Ureter (tissue), 1 donor: ENCODE measurements at regions not wholly inside any gene's neighbourhood (a gene's known extent, or its start where the extent isn't known, plus 50 kb on each side); places are given as distances from the start of the nearest gene placed in this dataset.
"Not testable (repeated sequence)": the region's sequence is repeated elsewhere in the genome, so short reads cannot be mapped to it uniquely, and the experiment has no call there.

Experiments
- DNase-seq: peaks from one replicate; pipeline ENCODE4 v3.0.0-alpha.2; 2020; ENCODE audit warnings: low spot score
- donor health status: DM: yes; HTN: yes; CAD: no.

DNA sequence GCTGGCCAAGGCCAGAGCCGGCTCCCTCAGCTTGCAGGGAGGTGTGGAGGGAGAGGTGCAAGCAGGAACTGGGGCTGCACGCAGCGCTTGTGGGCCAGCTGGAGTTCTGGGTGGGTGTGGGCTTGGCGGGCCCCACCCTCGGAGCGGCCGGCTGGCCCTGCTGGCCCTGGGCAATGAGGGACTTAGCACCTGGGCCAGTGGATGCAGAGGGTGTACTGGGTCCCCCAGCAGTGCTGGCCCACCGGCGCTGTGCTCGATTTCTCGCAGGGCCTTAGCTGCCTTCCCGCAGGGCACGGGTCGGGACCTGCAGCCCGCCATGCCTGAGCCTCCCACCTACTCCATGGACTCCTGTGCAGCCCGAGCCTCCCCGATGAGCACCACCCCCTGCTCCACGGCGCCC is 115.6 kb upstream of the MARK1 start:
- DNase-seq: not testable (repeated sequence)

DNA sequence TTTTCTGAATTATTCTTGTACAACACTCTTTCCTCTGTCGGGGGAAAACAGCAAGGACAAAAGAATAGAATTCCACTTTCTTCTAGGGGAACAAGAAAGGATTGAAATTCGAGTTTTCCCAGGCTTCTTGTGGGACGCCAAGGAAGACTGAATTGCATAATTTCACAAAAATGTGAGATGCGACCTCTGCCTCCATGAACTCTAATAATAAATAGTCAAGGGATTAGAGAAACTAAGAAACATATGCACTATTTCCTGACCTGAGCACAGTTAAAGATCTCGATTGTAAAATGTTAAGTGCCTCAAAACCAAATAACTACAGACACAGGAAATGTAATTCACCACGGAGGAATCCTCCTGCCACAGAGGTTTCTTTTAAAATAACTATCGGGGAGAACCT is 117.3 kb upstream of the MARK1 start:
- no peak for DNase-seq

DNA sequence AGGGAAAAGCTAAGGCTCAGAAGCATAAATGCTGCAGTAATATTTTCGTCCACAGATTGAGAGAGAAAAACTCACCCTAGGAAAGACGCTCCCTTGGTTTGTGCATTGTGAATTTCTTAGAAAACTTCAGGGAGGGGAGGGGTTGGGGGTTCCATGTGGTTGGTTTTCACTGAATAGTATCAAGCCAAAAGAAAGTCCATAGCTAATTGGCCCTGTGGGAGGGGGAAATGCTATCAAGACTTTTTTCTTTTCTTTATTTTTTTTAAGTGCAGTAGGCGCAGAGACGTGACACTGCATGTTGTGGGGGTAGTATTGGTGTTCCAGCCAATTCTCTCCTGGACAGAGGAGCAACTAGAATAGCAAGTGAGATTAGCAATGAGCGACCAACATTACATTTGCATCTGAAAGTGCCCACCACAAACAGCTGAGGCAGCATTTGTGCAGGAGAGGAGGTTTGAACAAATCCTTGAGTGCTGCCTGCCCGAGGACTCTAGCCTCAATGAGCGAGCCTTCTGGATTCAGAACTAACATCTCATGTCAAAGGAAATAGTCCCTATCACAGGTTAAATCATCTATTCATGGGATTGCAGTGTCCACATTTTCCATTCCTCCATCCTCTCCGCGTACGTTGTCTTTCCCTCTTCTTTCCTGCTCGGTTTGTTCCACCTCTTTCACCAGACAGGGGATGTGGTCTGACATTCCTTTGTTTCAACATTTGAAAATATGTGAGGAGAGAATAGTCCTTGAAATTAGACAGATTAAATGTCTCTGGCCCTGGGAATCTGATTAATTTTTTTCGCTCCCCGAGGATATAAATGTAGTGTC is 118.0 kb upstream of the MARK1 start:
- no peak for DNase-seq

DNA sequence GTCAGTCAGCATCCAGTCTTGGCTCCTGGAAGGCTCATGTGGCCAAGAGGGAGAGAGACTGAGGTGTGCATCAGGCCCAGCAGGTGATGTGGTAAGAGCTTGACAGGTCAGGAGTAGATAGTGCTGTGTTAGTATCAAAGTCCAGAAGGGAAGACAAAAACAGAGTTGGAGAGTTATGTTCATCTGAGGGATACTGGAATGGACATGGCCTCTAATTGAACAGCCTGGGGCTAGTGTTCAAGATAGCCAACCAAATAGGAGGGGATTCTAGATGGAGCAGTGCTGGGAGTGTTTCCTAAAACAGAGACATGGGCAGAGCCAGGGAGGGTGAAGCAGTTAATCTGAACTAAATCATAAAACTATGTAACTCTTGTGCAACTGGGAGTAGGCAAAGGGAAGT is 120.7 kb upstream of the MARK1 start:
- no peak for DNase-seq

DNA sequence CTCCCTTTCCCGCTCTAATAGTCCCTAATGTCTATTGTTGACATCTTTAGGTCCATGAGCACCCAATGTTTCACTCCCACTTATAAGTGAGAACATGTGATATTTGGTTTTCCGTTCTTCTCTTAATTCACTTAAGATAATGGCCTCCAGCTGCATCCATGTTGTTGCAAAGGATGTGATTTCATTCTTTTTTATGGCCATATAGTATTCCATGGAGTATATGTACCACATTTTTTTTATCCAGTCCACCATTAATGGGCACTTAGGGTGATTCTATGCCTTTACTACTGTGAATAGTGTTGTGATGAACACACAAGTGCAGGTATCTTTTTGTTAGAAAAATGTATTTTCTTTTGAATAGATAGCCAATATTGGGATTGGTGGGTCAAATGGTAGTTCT is 126.0 kb upstream of the RAB3GAP2 start:
- DNase-seq: no peak

DNA sequence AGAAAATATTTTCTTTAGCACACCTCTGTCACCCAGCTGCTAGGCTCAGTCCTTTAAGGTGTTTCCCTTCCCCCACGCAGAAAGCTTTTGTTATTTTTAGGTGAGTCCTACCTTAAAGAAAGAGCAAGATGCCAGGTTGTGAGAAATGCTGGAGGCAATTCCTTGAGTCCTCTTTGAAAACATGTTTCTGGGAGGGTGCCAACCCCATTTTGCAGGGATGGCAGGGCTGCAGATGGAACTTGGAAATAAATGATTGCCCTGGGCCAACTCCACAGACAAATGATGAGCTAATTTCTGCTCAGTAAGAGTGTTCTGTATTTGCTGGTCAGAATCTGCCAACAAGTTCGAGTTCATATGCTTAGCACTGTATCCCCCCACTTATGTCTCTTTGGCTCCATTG is 119.2 kb upstream of the RAB3GAP2 start:
- DNase-seq: no peak

DNA sequence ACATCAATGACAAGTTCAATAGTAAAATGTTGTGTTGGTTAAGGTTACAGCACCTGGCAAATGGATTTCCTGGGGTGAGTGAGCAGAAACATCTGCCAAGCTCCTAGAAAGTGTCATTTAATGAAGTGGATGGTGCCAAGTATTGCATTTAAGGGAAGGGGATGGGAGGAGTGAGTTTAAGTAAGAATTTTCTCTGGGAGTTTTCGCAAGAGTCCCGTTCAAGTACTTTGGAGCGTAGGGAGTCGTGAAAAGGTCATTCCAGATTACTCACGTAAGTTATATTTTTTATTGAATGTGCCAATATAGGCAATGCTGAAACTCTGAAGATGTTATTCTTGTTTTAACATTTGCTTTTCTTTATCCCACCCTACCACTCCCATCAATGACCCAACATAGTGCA is 117.4 kb upstream of the RAB3GAP2 start:
- DNase-seq: no peak

DNA sequence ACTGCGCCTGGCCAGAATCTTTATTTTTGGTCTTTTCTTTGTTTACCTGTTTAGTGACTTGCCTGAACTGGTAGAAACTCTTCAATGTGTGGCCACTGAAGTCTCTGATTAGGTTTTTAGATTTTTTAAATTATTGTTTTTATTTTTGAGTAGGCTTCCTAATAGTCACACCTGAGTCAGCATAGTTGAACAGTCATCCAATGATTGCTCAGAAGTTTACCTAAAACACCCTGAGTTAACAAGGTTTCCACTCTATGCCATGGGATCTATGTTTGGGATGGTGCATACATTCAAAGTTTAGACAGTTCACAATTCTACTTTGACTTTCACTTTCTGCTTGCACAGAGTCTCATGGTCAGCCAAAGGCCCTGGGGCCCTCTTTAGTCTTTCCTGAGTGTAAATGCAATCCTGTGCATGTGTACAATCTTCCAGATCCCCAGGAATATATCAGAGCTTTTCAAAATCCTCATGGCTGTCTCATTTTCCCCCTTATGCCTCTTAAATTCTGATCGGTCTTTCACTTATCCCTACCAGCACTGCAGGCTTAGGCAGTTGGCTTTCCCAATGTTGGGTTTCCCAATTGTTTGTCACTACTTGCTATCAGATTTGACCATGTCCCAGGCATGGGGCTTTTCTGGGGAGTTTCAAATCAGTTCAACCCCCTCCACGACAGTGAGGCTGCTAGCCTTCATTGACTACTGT is 114.4 kb upstream of the RAB3GAP2 start:
- DNase-seq: no peak

DNA sequence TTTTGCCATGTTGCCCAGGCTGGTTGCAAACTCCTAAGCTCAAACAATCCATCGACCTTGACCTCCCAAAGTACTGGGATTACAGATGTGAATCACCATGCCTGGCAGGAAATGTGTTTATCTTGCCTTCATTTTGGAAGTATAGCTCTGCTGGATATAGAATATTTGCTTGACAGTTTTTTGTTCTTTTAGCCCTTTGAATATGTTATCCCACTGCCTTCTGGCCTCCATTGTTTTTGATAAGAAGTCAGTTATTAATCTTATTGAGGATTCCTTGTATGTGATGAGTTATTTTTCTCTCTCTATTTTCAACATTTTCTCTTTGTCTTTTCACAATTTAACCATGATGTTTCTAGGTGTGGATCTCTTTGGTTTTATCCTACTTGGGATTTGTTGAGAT is 112.9 kb upstream of the RAB3GAP2 start:
- no peak for DNase-seq

DNA sequence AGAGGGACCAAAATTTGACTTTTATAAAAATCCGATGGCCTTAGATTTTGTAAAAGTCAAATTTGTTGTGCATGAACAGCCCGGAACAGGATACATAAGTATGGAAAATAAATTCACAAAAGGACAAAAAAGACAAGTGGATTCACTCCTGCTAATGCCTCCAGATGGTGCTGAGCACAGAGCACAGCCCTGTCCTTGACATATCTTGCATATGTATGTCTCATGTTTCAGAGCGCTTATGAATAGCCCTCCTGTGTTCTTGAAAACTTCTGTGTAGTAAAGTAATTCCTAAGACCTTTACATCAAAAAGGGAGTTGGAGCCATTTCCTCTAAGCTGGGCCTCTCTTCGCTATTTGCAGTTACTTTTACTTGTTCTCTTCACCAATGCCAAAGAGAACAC is 110.7 kb upstream of the RAB3GAP2 start:
- no peak for DNase-seq

DNA sequence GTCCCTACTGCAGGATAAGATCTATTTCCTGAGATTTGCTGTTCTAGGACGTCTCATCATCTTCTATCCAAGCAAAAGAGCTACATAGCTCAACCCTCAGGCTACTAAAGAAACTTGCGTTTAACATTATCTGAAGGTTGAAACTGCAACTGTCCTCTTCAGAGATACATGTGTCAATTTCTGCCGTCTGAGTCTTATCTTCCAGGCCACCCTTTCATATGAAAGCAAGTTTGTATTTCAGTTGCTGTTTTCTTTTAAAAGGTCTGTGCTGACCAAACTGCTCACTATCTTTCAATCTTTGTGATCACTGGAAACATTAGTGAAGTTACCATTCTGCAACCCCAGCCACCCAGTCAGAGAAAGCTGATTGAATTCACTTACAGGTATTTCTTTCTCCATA is 108.6 kb upstream of the RAB3GAP2 start:
- DNase-seq: no peak

DNA sequence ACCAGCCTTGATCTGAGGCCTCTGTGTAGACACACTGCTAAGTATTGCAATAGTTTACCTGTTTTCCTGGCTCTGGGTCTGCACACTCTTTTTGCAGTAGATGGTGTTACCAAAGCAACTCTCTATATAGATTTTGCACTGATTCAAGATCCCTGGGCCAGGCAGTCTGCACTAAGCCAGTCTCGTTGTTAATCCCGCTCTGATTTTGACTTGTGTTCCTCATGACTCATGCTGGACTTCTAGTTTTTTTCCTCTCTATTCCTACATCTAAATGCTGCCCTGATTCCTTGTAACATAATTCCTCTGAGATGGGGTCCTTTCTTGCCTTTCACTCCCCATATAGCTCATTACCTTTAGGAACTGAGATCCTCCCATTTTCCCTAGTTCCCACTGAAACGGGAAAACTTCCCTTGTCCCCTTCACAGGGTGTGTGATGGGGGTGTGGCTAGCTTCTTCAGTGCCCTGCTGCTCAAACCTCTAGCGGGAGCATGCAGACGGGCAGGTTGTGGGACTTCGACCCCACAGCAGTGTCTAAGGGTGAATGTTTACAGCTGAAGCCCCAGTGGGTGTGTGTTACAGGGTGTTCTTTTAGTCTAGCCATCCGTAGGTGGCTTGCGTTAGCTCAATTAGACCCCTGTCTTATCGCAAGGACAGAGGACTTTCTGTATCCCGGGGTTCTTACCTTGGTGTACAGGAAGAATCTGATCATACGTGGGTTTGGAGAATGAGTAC is 106.5 kb upstream of the RAB3GAP2 start:
- DNase-seq: no peak

DNA sequence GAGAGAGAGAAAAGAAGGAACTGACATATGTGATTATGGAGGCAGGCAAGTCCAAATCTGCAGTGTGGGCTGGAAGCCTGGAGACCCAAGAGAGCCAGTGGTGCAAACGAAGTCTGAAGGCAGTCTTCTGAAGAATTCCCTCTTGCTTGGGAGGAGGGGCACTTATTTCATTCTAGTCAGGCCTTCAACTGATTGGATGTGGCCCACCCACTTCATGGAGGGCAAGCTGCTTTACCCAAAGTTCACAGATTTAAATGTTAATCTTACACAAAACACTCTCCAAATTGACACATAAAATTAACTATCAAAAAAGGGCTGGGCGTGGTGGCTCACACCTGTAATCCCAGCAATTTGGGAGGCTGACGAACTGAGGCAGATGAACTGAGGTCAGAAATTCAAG is 103.5 kb upstream of the RAB3GAP2 start:
- no peak for DNase-seq

DNA sequence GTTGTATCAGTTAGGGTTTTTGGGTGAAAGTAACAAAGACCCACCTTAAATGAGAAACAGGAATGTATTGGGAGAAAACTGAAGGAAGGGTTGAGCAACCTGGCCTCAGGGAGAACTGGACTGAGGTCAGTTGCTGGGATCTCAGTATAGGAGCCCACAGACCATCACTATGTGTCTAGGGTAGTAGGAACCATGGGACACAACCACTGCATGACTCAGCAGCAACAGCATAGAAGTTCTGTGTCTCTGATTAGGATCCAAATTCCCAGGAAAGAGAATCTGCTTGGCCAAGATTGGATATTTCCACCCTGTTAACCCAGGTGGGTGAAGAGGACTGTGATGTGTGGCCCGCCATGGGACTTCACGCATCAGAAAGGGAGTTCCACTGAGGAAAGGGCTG is 102.2 kb upstream of the RAB3GAP2 start:
- DNase-seq: no peak

DNA sequence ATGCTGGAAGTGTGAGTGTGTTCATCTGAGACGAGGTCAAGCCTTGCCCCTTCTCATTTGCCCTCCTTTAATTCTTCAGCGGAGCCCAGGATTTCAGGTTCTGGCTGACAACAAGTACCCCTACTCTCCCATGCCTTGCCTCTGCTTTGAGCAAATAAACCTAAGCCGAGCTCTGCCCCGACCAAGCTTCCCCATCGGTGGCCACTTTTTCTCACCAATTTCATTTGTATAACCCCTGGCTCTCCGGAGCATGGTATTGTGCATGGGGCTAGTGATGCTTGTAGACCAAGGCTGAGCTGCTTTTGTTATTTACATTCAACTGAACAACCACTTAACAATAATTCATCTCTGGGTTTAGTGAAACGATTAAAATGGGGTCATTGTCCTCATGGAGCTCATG is 100.2 kb upstream of the RAB3GAP2 start:
- no peak for DNase-seq

DNA sequence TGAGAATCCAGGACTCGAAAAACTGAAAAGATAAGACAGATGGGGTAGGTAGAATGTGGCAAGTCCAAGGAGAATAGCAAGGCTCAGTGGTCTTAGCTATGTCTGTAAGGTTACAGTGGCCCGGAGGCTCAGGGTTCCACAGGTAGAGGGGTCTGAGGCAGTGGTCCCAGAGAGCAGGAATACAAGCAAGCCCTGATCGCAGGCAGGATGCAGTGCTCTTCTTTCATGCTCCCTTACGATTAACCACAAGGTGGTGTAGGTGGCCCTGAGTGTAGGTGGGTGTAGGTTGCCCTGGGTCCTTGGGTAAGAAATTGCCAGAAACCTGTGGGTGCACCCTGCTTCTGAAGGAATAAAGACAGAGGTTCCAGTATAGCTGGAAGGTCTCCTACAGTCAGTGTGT is 99.1 kb upstream of the RAB3GAP2 start:
- no peak for DNase-seq

DNA sequence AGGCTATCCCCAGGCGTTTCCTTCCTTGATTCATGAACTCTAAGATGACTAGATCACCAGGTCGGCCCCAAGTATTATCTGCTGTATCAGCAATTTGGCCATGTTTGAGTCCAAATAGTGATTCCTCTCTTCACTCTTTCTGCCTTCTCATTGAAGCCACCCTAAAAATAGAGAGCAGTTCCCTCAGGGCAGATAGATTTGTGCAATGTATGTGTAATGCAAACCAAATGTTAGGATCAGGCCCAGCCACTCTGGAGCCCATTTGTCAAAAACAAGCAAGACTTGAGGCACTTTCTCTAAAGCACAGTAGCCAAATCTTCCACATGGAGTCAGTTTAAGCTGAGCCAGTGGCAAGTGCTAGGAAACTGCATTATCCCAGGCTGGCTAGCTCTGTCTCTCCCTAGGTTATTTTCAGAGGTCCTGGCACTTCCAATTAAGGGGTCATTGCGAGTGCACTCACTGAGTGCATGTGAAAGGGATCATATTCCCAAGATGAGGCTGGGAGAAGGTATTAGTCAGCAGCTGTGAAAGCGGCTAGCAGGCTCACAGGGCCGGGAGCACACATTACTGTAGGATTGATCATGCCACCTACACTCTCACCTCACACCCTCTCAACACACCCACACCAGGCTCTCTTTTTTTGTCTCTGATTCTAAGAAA is 97.9 kb upstream of the RAB3GAP2 start:
- no peak for DNase-seq

DNA sequence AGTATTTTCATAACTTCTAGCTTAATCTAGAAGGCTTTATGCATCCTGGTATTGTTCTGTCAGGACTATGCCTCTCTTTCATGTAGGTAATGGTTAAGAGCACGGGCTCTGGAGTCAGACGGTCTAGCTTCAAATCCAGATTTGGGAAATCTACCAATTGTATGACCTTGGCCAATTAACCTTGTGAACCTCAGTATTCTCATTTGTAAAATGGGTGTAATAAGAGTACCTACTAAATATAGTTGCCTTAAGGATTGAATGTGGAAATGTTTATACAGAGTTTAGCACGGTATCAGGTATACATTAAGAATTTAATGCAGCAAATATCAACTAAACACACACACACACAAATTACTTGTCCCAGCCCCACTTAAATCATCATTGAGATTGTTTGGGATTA is 97.3 kb upstream of the RAB3GAP2 start:
- no peak for DNase-seq

DNA sequence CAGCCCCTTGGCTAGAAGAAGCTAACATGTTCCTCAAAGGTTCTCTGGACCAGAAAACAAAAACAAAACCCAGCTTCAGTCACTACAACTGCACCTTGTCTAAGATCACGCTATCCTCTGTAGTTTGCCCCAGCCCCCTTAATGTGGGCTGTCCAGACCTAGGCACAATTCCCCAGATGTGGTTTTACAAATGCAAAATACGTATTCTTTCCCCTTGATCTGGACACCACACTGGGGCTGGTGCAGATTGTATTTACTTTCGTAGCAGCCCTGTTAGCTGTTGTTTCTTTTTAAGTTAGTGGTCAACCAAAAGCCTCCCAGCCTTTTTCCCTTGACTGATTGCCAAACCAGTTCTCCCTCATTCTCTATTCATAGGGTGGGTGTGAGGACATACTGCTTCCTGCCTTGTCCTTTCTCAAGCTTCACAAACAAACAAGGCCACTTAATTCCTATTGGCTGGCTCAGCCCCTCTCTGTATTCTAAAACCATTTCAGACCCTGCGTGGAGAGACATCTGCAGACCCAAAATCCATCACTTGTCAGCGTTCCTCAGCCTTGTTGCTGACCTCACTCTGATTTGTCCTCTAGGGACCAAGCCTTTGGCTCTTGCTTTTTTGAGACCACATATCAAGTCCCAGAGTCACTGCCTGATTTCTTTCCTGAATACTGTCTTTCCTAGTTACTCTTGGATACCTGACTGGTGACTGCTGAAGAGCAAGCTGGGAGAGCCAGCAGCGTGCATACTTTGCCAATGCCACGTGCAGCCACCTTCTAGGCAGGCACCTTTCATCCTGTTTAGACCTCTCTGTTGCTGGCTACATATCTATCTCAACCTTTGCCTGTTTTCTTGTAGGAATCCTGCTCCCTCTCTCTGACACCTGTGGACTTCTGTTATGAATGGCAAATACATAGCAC is 96.4 kb upstream of the RAB3GAP2 start:
- no peak for DNase-seq

DNA sequence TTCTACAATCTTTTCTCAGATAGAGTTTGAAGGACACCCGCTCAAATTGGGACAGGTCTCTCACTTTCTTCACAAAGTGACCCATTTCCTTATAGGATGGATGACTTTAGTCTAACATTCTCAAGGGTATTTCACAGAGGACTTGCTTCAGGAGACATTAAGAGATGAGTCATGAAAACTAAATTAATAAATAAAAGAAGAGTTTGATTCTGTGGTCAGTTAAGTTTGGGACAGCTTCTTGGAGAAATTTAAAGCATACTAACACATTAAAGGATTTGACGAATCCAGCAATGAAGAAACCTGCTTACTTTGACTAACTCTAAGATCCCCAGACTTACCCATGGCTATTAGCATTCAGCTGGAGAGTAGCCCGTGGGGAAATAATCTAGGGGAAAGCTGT is 95.6 kb upstream of the RAB3GAP2 start:
- DNase-seq: no peak

DNA sequence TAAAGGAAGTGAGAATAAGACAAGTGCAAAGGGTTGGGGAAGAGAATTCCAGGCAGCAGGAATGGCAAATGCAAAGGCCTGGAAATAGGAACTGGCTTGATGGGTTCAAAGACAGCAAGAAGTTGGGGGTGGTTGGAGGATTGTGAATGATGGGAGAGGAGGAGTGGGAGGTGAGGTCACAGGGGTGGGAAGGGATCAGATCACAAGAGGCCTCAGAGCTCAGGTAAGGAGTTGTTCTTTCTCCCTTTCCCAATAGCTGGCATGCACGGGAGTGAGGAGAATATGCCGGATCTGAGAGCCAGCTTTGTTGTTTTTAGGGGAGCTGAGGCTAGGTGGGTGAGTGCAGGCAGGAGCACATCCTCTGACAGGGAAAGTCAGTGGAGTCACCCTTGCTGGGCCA is 94.0 kb upstream of the RAB3GAP2 start:
- no peak for DNase-seq
